ENCODE measurements at regions not wholly inside any gene's neighbourhood (a gene's known extent, or its start where the extent isn't known, plus 50 kb on each side); places are given as distances from the start of the nearest gene placed in this dataset.
"Not testable (repeated sequence)": the region's sequence is repeated elsewhere in the genome, so short reads cannot be mapped to it uniquely, and the experiment has no call there.

- TF ChIP-seq EP300 (IDR thresholded peaks at IDR 0.05) (no peak), POLR2A (IDR thresholded peaks at IDR 0.05) (no peak)
- TF ChIP-seq, protein P1, sequence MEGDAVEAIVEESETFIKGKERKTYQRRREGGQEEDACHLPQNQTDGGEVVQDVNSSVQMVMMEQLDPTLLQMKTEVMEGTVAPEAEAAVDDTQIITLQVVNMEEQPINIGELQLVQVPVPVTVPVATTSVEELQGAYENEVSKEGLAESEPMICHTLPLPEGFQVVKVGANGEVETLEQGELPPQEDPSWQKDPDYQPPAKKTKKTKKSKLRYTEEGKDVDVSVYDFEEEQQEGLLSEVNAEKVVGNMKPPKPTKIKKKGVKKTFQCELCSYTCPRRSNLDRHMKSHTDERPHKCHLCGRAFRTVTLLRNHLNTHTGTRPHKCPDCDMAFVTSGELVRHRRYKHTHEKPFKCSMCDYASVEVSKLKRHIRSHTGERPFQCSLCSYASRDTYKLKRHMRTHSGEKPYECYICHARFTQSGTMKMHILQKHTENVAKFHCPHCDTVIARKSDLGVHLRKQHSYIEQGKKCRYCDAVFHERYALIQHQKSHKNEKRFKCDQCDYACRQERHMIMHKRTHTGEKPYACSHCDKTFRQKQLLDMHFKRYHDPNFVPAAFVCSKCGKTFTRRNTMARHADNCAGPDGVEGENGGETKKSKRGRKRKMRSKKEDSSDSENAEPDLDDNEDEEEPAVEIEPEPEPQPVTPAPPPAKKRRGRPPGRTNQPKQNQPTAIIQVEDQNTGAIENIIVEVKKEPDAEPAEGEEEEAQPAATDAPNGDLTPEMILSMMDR (IDR thresholded peaks at IDR 0.05) = no peak
- H3K4me3 ChIP-seq = no peak overlapping the region
- H3K9me3 ChIP-seq = no peaks in the 10 kb centered on the region
- H3K36me3 ChIP-seq = no peaks in the 10 kb centered on the region
- H3K27ac ChIP-seq = no peak overlapping the region
- H3K27me3 ChIP-seq = no peaks in the 10 kb centered on the region
- peaks cover 0 to 21% (median 0%) of the 10 kb centered on the region in 3 donors for H3K4me1 ChIP-seq
- ATAC-seq = no peak
Measured at GRCh38 chr4:112823156-112823555, 186.2 kb downstream of the LARP7 start.

DNA sequence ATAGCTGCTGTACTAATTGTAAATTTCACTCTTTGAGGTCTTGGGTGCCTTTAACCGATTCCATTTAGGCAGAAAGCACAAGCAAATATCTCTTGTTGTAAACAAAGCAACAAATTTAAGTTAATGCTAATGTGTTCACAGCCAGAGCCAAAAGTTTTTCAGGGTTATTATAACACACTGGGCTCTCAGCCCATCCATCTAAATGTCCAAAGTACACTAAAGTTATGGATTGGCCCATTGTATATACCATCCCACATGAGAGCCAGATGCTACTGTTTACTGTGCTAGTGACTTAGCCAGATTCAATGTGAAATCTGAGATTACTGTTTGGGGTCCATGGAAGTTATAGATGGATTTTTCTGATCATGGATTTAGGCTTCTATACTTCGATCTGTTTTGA lies 186.7 kb downstream of the LARP7 start:
- no peak for ATAC-seq
- WGBS, 2 donors (ENCODE audit: low coverage in 1 of 2) = 58% methylated on average over 2 of the region's 2 CpGs; no CpG with 5 or more reads in 1 of the 2 donors
- Histone ChIP-seq H3K4me1 (peaks cover 0 to 16% (median 0%) of the 10 kb centered on the region in 3 donors), H3K27me3 (no peaks in the 10 kb centered on the region), H3K4me3 (no peak overlapping the region), H3K27ac (no peak overlapping the region), H3K9me3 (no peaks in the 10 kb centered on the region), H3K36me3 (no peaks in the 10 kb centered on the region)
- no peak for TF ChIP-seq EP300 (IDR thresholded peaks at IDR 0.05)
- TF ChIP-seq POLR2AphosphoS5 (IDR thresholded peaks at IDR 0.05) = no peak
- TF ChIP-seq, protein P1 (IDR thresholded peaks at IDR 0.05) = no peak
- no peak for TF ChIP-seq POLR2A (IDR thresholded peaks at IDR 0.05)

- 80% methylated on average over 1 of the region's 23 CpGs; no CpG with 5 or more reads in 1 of the 2 donors for whole genome bisulfite sequencing, 2 donors (ENCODE audit: low coverage in 1 of 2)
- Histone ChIP-seq H3K4me1 (peaks cover 0 to 9% (median 7%) of the 10 kb centered on the region in 3 donors), H3K27ac (no peak overlapping the region), H3K36me3 (no peaks in the 10 kb centered on the region), H3K27me3 (no peaks in the 10 kb centered on the region), H3K4me3 (no peak overlapping the region), H3K9me3 (peaks cover 0 to 7% (median 0%) of the 10 kb centered on the region in 3 donors)
- ATAC-seq = no peak
- TF ChIP-seq POLR2AphosphoS5 (IDR thresholded peaks at IDR 0.05) (no peak), EP300 (IDR thresholded peaks at IDR 0.05) (no peak), POLR2A (IDR thresholded peaks at IDR 0.05) (no peak)
- TF ChIP-seq, protein P1 (IDR thresholded peaks at IDR 0.05) = no peak
Measured at GRCh38 chr4:112830753-112831386, 193.9 kb downstream of the LARP7 start.

DNA sequence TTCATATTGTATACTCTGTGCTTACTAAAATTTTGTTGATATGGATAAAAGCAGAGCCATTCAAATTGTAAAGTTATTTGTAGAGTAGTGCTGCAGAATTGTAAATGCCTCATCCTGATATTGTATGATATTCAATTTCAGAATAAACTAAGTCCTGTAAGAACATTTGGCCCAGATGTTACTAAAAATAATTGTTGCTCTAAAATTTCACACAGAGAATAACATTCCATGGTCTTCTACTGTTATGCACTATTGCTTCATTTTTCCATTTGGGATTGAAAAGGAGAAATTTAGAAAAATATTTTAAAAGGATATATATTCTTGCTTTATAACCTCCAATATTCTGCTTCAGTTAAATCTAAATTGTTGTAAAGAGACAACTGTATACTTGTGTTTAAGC lies 195.6 kb downstream of the LARP7 start:
- no peaks in the 10 kb centered on the region for H3K27me3 ChIP-seq
- H3K4me1 ChIP-seq = peaks cover 0 to 9% (median 7%) of the 10 kb centered on the region in 3 donors
- H3K36me3 ChIP-seq = no peaks in the 10 kb centered on the region
- H3K27ac ChIP-seq = no peak overlapping the region
- ATAC-seq = no peak
- no peak for TF ChIP-seq EP300 (IDR thresholded peaks at IDR 0.05)
- TF ChIP-seq, protein P1 (IDR thresholded peaks at IDR 0.05) = no peak
- no peak for TF ChIP-seq POLR2A (IDR thresholded peaks at IDR 0.05)
- no peak for TF ChIP-seq POLR2AphosphoS5 (IDR thresholded peaks at IDR 0.05)
- H3K4me3 ChIP-seq = no peak overlapping the region
- H3K9me3 ChIP-seq = peaks cover 0 to 7% (median 0%) of the 10 kb centered on the region in 3 donors

DNA sequence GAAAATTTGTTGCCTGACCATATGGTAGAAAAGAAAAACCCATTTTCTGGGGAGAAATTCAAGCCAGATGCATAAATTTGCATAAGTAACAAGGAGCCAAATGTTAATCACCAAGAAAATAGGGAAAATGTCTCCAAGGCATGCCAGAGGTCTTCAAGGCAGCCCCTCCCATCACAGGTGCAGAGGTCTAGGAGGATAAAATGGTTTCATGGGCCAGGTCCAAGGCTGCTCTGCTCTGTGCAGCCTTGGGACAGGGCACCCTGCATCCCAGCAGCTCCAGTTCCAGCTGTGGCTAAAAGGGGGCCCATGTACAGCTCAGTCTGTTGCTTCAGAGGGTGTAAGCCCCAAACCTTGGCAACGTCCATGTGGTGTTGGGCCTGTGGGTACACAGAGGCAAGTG lies 200.0 kb downstream of the LARP7 start:
- Histone ChIP-seq H3K9me3 (no peaks in the 10 kb centered on the region), H3K4me3 (no peak overlapping the region), H3K36me3 (no peaks in the 10 kb centered on the region), H3K4me1 (peaks cover 0 to 8% (median 7%) of the 10 kb centered on the region in 3 donors), H3K27ac (no peak overlapping the region), H3K27me3 (no peaks in the 10 kb centered on the region)
- no CpG with 5 or more reads among the region's 1 CpG for WGBS, 2 donors (ENCODE audit: low coverage in 1 of 2)
- ATAC-seq = no peak
- no peak for TF ChIP-seq EP300 (IDR thresholded peaks at IDR 0.05)
- no peak for TF ChIP-seq POLR2AphosphoS5 (IDR thresholded peaks at IDR 0.05)
- TF ChIP-seq, protein P1 (IDR thresholded peaks at IDR 0.05) = no peak
- no peak for TF ChIP-seq POLR2A (IDR thresholded peaks at IDR 0.05)

- H3K4me3 ChIP-seq, H3K9me3 ChIP-seq, H3K36me3 ChIP-seq, H3K4me1 ChIP-seq, ATAC-seq, H3K27ac ChIP-seq, H3K27me3 ChIP-seq: not testable (repeated sequence)
- WGBS, 2 donors (ENCODE audit: low coverage in 1 of 2) = 10 to 17% methylated on average over 1 of the region's 1 CpG
Measured at GRCh38 chr4:112838015-112838414, 201.1 kb downstream of the LARP7 start.

Measured in gastroesophageal sphincter (tissue), 4 donors.